Nephron progenitor cell (in vitro differentiated cells): ENCODE measurements at regions not wholly inside any gene's neighbourhood (a gene's known extent, or its start where the extent isn't known, plus 50 kb on each side); places are given as distances from the start of the nearest gene placed in this dataset.
A peak's percentile ranks its signal among the peaks of the same experiment; 100 is the strongest.

Experiments
- DNase-seq: peaks from one replicate; pipeline ENCODE4 v3.0.0; 2021
- H3K27ac Mint-ChIP-seq: 2 replicates; pipeline ENCODE4 v1.8.0; 2021; ENCODE audit warnings: mild to moderate bottlenecking, moderate library complexity, mixed read lengths
- H3K27me3 Mint-ChIP-seq: 2 replicates; pipeline ENCODE4 v1.8.0; 2021; ENCODE audit warnings: mild to moderate bottlenecking, low read depth, mixed read lengths; ENCODE audit not compliant: poor library complexity
- H3K36me3 Mint-ChIP-seq: 2 replicates; pipeline ENCODE4 v1.8.0; 2021; ENCODE audit warnings: low read depth, mixed read lengths
- H3K4me1 Mint-ChIP-seq: 2 replicates; pipeline ENCODE4 v1.8.0; 2021; ENCODE audit warnings: mixed read lengths
- H3K4me3 Mint-ChIP-seq: 2 replicates; pipeline ENCODE4 v1.8.0; 2021; ENCODE audit warnings: mild to moderate bottlenecking, moderate library complexity, mixed read lengths
- H3K9me3 Mint-ChIP-seq: 2 replicates; pipeline ENCODE4 v1.8.0; 2021; ENCODE audit warnings: mild to moderate bottlenecking, moderate library complexity, mixed read lengths
- CTCF ChIP-seq: fragments of 200-600 bp; sonication (generic); IDR thresholded peaks from 2 replicates; pipeline ENCODE4 v1.5.0; 2021; ENCODE audit warnings: antibody characterized with exemption

- Mint-ChIP-seq H3K4me1 (peaks cover 63% of the 10 kb centered on the region), H3K36me3 (no peaks in the 10 kb centered on the region), H3K4me3 (peak overlapping the region; percentile 24), H3K9me3 (no peaks in the 10 kb centered on the region), H3K27ac (peak overlapping the region; percentile 47), H3K27me3 (no peaks in the 10 kb centered on the region)
- DNase-seq = no peak
- TF ChIP-seq CTCF = no peak
Measured at GRCh38 chr20:39645131-39645530, 683.0 kb downstream of the DHX35 start.

GRCh38 chr20:39643292-39643691 is 681.1 kb downstream of the DHX35 start:
- Mint-ChIP-seq H3K36me3 (no peaks in the 10 kb centered on the region), H3K27me3 (no peaks in the 10 kb centered on the region), H3K9me3 (peaks cover 4% of the 10 kb centered on the region), H3K27ac (no peak overlapping the region), H3K4me3 (no peak overlapping the region), H3K4me1 (peaks cover 75% of the 10 kb centered on the region)
- DNase-seq = no peak
- no peak for TF ChIP-seq CTCF

GRCh38 chr20:39641423-39641822 is 679.3 kb downstream of the DHX35 start:
- TF ChIP-seq CTCF = no peak
- H3K36me3 Mint-ChIP-seq = no peaks in the 10 kb centered on the region
- no peaks in the 10 kb centered on the region for H3K27me3 Mint-ChIP-seq
- peaks cover 73% of the 10 kb centered on the region for H3K4me1 Mint-ChIP-seq
- H3K27ac Mint-ChIP-seq = no peak overlapping the region
- DNase-seq = no peak
- H3K4me3 Mint-ChIP-seq = no peak overlapping the region
- H3K9me3 Mint-ChIP-seq = peaks cover 4% of the 10 kb centered on the region

GRCh38 chr20:39640147-39640546 is 678.0 kb downstream of the DHX35 start:
- peaks cover 60% of the 10 kb centered on the region for H3K4me1 Mint-ChIP-seq
- DNase-seq = no peak
- TF ChIP-seq CTCF = no peak
- no peaks in the 10 kb centered on the region for H3K36me3 Mint-ChIP-seq
- peak overlapping the region; percentile 82 for H3K27ac Mint-ChIP-seq
- H3K9me3 Mint-ChIP-seq = peaks cover 4% of the 10 kb centered on the region
- H3K4me3 Mint-ChIP-seq = no peak overlapping the region
- no peaks in the 10 kb centered on the region for H3K27me3 Mint-ChIP-seq

GRCh38 chr20:39638731-39639130 is 676.6 kb downstream of the DHX35 start:
- H3K36me3 Mint-ChIP-seq = no peaks in the 10 kb centered on the region
- no peak for DNase-seq
- peaks cover under 1% of the 10 kb centered on the region for H3K27me3 Mint-ChIP-seq
- H3K4me1 Mint-ChIP-seq = peaks cover 52% of the 10 kb centered on the region
- peak overlapping the region; percentile 44 for H3K27ac Mint-ChIP-seq
- H3K9me3 Mint-ChIP-seq = peaks cover 4% of the 10 kb centered on the region
- peak overlapping the region; percentile 49 for H3K4me3 Mint-ChIP-seq
- no peak for TF ChIP-seq CTCF

- no peaks in the 10 kb centered on the region for H3K9me3 Mint-ChIP-seq
Measured at GRCh38 chr20:39633689-39634088, 671.5 kb downstream of the DHX35 start.

More at GRCh38 chr20:39633689-39634088, 671.5 kb downstream of the DHX35 start:
- Mint-ChIP-seq H3K27ac (no peak overlapping the region), H3K36me3 (no peaks in the 10 kb centered on the region), H3K4me3 (no peak overlapping the region), H3K4me1 (peaks cover 48% of the 10 kb centered on the region), H3K27me3 (peaks cover 4% of the 10 kb centered on the region)
- TF ChIP-seq CTCF = no peak
- DNase-seq = no peak
